ENCODE measurements at regions not wholly inside any gene's neighbourhood (a gene's known extent, or its start where the extent isn't known, plus 50 kb on each side); places are given as distances from the start of the nearest gene placed in this dataset.

- H3K27ac ChIP-seq: no peak overlapping the region
- TF ChIP-seq CTCF (IDR thresholded peaks at IDR 0.05) (no peak), ZFX (IDR thresholded peaks at IDR 0.05; ENCODE audit: borderline replicate concordance) (no peak)
Observed at GRCh38 chr10:42732266-42732665, 50.3 kb upstream of the BMS1 start.
